GM12872 (cell line): ENCODE measurements at regions not wholly inside any gene's neighbourhood (a gene's known extent, or its start where the extent isn't known, plus 50 kb on each side); places are given as distances from the start of the nearest gene placed in this dataset.

Experiments
- CTCF ChIP-seq: IDR thresholded peaks from 3 replicates; pipeline ENCODE4 v1.5.1; 2011; ENCODE audit warnings: low read depth, mild to moderate bottlenecking, low read length, moderate library complexity; ENCODE audit not compliant: insufficient read depth

GRCh38 chr3:162677475-162677874 lies 1180.9 kb downstream of the OTOL1 start:
- no peak for TF ChIP-seq CTCF

GRCh38 chr3:162678941-162679340 lies 1182.3 kb downstream of the OTOL1 start:
- no peak for TF ChIP-seq CTCF

- TF ChIP-seq CTCF = no peak
These were observed 1187.7 kb downstream of the OTOL1 start for GRCh38 chr3:162684260-162684659.

- TF ChIP-seq CTCF = no peak
These were observed 1202.7 kb downstream of the OTOL1 start for GRCh38 chr3:162699291-162699690.

- no peak for TF ChIP-seq CTCF
These were observed 1204.6 kb downstream of the OTOL1 start for GRCh38 chr3:162701211-162701610.

GRCh38 chr3:162702768-162703385 lies 1206.3 kb downstream of the OTOL1 start:
- TF ChIP-seq CTCF = no peak

GRCh38 chr3:162704238-162704637 lies 1207.6 kb downstream of the OTOL1 start:
- TF ChIP-seq CTCF = no peak
